Mammary epithelial cell (primary cell): ENCODE measurements at regions not wholly inside any gene's neighbourhood (a gene's known extent, or its start where the extent isn't known, plus 50 kb on each side); places are given as distances from the start of the nearest gene placed in this dataset.

ENCODE experiments used
- CTCF ChIP-seq, 2 donors: IDR thresholded peaks in 1 of 2; conservative IDR thresholded peaks in 1 of 2; 2 replicates each; pipeline ENCODE4 v1.5.1; 2011 to 2012; ENCODE audit warnings: inconsistent platforms in 2 of 2, low read length in 2 of 2, mild to moderate bottlenecking in 2 of 2, control low read depth in 1 of 2, low read depth in 1 of 2; ENCODE audit not compliant: insufficient read depth in 1 of 2; ENCODE audit errors: extremely low read depth in 1 of 2
- EZH2 ChIP-seq: IDR thresholded peaks from 2 replicates; pipeline ENCODE4 v1.6.1; 2012; ENCODE audit warnings: low read length, inconsistent platforms, borderline replicate concordance

- TF ChIP-seq CTCF (conservative IDR thresholded peaks at IDR 0.05 in 1 of 2, IDR thresholded peaks at IDR 0.05 in 1 of 2; ENCODE audit: extremely low read depth in 1 of 2, insufficient read depth in 1 of 2, low read depth in 1 of 2, low read length in 2 of 2) (no peak), EZH2 (no peak)
Observed at GRCh38 chr4:177967328-177967727, 525.1 kb upstream of the AGA start.
